Stimulated activated CD8-positive, alpha-beta memory T cell treated with anti-CD3 and anti-CD28 coated beads, Interleukin-2, amount 100 ng/mL, for 48 hours (primary cell): ENCODE measurements at regions not wholly inside any gene's neighbourhood (a gene's known extent, or its start where the extent isn't known, plus 50 kb on each side); places are given as distances from the start of the nearest gene placed in this dataset.
"Not testable (repeated sequence)": the region's sequence is repeated elsewhere in the genome, so short reads cannot be mapped to it uniquely, and the experiment has no call there.

Experiments
- DNase-seq, 2 donors: peaks; one replicate each; pipeline ENCODE4 v3.0.0-alpha.2; 2020; ENCODE audit warnings: low read depth in 2 of 2

GRCh38 chr5:126124706-126125345, 298.4 kb upstream of the GRAMD2B start:
- DNase-seq = no peak

DNA sequence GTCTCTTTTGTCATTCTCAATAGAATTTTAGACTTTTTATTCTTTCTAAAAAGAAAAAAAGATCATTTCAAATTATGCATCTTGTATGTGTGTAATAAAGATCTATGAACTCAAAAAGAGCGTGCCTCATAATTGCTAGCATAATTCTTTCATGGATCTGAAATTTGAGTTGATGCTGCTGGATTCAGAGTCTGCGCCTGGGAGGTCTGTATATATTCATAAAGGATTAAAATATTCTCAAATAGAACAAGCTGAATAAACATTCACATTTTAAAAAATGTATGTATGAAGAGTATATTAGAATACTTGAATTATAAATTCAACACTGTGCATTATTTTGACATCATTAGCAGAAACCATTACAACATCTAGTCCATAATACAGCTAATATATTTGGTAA, 297.8 kb upstream of the GRAMD2B start:
- no peak for DNase-seq

DNA sequence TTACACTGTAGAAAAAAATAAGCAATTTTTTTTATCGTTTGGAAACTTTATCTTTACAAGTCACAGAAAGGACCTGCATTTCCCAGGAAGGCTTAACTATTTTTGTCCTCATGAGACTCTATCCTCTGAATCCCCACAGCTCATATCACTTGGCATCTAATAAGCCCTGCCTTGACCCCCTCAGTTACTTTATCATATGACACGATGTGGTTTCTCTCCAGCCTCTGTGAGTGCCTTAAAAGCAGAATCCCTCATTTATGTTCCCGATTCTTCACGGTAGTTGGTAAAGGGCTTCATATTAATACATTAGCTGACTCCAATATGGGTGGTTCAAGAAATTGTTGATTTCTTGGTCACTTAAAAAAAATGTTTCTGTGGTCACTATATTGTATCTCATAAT, 296.6 kb upstream of the GRAMD2B start:
- DNase-seq = no peak

DNA sequence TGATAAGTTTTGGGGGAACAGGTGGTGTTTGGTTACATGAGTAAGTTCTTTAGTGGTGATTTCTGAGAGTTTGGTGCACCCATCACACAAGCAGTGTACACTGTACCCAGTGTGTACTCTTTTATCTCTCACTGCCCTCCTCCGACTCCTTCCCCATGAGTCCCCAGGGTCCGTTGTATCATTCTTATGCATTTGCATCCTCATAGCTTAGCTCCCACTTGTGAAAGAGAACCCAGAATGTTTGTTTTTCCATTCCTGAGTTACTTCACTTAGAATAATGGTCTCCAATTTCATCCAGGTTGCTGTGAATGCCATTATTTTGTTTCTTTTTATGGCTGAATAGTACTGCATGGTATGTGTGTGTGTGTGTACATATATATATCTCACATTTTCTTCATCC, 295.8 kb upstream of the GRAMD2B start:
- DNase-seq = not testable (repeated sequence)

- no peak for DNase-seq
Observed at GRCh38 chr5:126129431-126129830, 293.8 kb upstream of the GRAMD2B start.

- no peak for DNase-seq
Observed at GRCh38 chr5:126133424-126133823, 289.8 kb upstream of the GRAMD2B start.

- no peak for DNase-seq
Observed at GRCh38 chr5:126137891-126138280, 285.3 kb upstream of the GRAMD2B start.

DNA sequence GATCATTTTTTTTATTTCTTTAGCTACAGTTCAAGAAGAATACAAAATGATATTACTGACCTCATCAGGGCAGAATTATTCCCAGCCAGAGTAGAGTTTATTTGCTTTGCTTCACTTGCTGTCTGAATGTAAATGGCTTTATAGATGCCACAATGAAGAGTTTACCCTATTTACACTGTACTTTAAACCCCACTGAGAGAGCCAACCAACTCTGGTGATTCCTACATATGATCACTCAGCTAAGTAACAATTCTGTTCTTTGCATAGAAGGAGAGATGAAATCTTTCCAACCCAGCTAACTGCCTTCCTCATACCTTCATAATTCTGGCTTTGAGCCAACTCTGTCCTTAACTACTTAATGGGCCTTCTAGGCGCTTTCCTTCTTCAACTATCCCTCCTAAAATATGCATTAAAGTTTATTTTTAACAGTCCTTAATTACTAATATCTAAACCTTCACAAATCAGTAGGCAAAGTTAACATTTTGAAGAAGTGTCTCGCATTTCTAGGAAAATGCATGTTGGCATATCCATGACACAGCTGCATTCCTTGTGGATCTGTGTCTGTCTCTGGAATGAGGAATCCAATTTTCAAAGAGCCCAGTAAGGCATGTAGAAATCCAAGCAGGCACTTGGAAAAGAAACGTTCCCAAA, 284.8 kb upstream of the GRAMD2B start:
- no peak for DNase-seq

- no peak for DNase-seq
Observed at GRCh38 chr5:126139086-126139485, 284.1 kb upstream of the GRAMD2B start.

DNA sequence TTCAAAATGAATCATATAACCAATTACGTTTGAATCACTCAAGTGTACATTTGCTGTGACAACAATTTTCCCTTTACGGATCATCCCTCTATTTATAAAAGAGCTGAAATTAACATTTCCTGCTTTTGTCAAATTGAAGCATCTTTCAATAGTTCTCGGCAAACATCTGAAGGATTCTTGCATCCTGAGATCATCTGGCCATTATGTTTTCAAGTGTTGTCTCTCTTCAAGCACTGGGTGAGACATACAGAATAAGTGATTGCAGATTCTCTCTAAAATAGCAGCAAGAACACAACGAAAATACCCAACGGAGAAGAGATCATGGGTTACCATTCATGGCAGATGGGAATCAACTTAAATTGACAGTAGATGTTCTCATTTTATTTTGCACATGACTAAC, 283.4 kb upstream of the GRAMD2B start:
- DNase-seq = no peak

DNA sequence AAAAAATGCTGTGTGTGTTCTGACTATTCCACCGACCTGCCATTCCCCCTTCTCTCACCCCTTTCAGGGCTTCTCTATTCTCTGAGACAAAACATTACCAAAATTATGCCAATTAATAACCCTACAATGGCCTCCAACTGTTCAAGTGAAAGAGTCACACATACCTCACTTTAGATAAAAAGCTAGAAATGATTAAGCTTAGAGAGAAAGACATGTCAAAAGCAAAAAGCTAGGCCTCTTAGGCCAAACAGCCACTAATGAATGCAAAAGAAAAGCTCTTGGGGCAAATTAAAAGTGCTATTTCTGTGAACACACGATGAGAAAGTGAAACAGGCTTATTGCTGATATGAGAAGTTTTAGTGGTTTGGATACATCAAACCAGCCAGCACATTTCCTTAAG, 279.6 kb upstream of the GRAMD2B start:
- DNase-seq = no peak

- not testable (repeated sequence) for DNase-seq
Observed at GRCh38 chr5:126150319-126150718, 272.9 kb upstream of the GRAMD2B start.

GRCh38 chr5:126155298-126155697, 267.9 kb upstream of the GRAMD2B start:
- not testable (repeated sequence) for DNase-seq

GRCh38 chr5:126166368-126166767, 256.8 kb upstream of the GRAMD2B start:
- no peak for DNase-seq

- DNase-seq = no peak
Observed at GRCh38 chr5:126168785-126169184, 254.4 kb upstream of the GRAMD2B start.

DNA sequence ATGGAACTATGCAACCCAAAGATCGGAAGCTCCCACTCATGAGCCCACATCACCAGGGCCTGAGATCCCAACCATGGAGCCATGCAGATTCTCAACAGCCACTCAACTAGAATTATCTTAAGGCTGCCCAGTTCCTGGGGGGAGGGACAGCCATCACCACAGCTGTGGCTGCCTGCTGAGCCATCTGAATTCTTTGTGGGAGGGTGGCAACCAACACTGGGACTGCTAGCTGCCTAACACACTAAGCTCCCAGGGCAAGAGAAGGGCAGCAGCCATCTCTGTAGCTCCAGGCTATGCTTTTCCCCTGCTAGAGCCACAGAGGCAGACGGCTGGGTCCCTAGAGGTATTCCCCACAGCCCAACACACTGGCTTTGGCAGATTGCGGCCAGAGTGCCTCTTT, 251.3 kb upstream of the GRAMD2B start:
- DNase-seq = no peak

- no peak for DNase-seq
Observed at GRCh38 chr5:126172812-126173211, 250.4 kb upstream of the GRAMD2B start.

- no peak for DNase-seq
Observed at GRCh38 chr5:126178521-126178920, 244.7 kb upstream of the GRAMD2B start.

DNA sequence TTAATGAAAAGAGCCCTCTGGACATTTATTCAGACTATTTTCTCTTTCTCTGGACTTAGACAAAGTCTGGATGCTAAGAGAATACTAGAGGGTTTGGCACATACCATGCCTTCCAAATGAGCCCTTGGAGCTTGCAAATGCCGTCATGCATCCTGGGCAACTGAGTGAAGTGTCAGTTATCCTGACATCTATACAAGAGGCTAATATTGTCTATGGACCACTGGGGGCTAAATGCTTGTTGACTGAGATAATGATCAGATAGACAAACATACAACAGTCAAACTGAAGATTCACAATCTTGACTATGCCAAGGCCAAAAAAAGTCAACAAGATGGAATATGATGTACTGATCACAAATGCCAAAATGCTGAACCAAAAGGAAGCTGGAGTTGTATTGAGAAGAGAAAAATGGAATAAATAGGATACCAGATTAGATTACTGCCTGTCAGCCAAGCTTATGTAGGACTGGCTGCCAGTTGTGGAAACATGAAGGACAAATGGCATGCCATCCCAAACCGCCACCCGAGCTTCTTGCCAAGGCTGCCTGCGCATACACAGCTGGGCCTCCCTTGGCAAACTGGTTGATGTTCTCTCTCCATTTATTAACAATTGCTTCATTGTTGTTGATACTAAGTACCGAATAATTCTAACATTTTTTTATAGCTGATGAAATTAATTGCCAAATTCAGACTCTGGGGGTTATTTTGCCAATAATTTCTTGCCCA, 240.1 kb upstream of the GRAMD2B start:
- DNase-seq = no peak

- DNase-seq = no peak
Observed at GRCh38 chr5:126184474-126184873, 238.7 kb upstream of the GRAMD2B start.

- DNase-seq = no peak
Observed at GRCh38 chr5:126186210-126186609, 237.0 kb upstream of the GRAMD2B start.

DNA sequence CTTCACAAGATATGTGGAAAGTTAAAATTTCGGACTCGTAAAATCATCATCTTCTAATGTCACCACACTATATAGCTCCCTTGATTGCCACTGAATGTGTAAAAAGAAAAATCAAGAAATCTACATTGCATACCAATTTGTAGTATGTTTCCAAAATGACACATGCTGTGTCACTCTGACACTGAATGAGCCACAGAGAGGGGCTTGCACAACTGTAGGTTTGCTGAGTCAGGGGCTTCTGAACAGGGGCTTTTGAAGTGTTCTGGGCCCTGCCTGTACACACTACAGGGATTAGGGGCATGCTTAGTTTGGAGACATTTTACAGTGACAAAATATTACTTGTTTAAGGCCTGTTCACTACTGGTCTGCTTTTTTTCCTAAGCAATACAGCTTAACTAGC, 234.4 kb upstream of the GRAMD2B start:
- no peak for DNase-seq

DNA sequence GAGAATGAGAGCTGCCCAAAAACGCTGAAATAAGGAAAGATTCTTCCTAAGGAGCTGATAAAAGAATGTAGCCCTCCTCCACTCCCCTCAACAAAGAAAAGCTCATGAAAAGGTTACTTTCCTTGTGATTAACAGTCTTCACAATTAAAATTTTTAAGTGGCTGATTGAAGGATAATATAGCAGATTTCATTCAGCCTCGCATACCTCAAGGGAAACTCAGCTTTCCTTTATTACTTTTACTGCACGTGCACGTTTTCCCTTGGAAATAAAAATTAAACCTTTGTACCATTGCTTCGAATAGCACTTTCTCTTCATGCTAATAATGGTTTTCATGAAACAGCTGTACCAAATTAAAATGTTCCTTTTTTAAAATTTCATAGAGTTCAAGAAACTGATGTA, 234.0 kb upstream of the GRAMD2B start:
- no peak for DNase-seq
